AG04449 (cell line): ENCODE measurements at regions not wholly inside any gene's neighbourhood (a gene's known extent, or its start where the extent isn't known, plus 50 kb on each side); places are given as distances from the start of the nearest gene placed in this dataset.

Source experiments
- CTCF ChIA-PET: fragments of 350-600 bp; formaldehyde crosslinking; extraction: SDS; loops from one replicate; lab custom pipeline; 2021; ENCODE audit warnings: antibody characterized with exemption; lab: Yijun Ruan, JAX
- POLR2A ChIA-PET: fragments of 400-600, 350-600 bp; formaldehyde crosslinking; extraction: SDS; loops from one replicate; lab custom pipeline; 2020; ENCODE audit warnings: antibody characterized with exemption, inconsistent platforms; lab: Yijun Ruan, JAX
- DNase-seq: peaks from one replicate; pipeline ENCODE4 v3.0.0-alpha.2; 2010; ENCODE audit warnings: low read depth, low spot score
- H3K4me3 ChIP-seq: 2 replicates; pipeline ENCODE4 v1.5.1; 2011; ENCODE audit warnings: low read depth, mild to moderate bottlenecking, control low read depth, low read length
- CTCF ChIP-seq: IDR thresholded peaks from one replicate; pipeline ENCODE4 v1.5.1; 2011; ENCODE audit warnings: mild to moderate bottlenecking, moderate library complexity, low read length, control low read depth, inconsistent platforms; ENCODE audit not compliant: insufficient read depth; ENCODE audit errors: missing control alignments

- POLR2A ChIA-PET, result no interaction called here
- no peak for TF ChIP-seq CTCF
- no peak overlapping the region for H3K4me3 ChIP-seq
- DNase-seq, result no peak
- CTCF ChIA-PET, result interaction anchor here (1.1 kb wide), 1 partner anchor 15 kb away, joined by 3 read pairs; no protein-coding TSS in a partner anchor
Measured at GRCh38 chr9:78443946-78444345, 147.0 kb downstream of the PSAT1 start.

DNA sequence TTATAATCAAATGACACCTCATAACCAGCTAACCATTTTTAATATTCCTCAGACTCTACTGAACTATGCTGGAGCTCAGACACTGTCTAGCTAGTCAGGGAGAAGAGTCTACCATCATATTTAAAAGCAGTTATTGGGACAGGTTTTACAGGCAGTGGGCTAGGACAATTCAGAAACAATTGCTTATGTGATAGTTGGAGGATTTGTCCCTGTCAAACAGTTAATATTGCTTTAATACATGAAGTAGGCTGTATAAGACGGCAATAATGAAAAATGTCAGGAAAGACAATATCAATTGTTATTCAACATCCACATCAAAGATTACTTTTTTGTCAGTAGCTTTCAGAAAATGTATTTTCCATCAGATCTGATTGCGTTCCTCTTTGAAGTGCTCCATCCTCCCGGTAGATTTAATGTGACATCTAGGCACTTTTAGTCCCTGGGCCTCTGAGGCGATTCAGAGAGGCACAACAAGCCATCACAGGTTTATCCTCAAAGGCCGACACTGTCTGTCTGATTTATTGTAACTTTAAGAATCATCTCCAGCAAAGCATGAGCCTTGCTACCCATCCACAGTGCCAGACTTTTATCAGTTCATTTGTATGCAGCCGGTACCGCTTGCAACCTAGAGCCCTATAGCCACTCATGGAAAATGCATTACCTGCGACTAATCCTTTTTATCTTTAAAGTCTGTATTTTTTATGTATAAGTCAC, 152.2 kb downstream of the PSAT1 start:
- ChIA-PET POLR2A (no interaction called here), CTCF (interaction anchor here (1.9 to 2.0 kb wide), 2 partner anchors 10 kb away, joined by 6 to 14 read pairs; no protein-coding TSS in a partner anchor)
- no peak for TF ChIP-seq CTCF
- DNase-seq, result no peak
- no peak overlapping the region for H3K4me3 ChIP-seq

DNA sequence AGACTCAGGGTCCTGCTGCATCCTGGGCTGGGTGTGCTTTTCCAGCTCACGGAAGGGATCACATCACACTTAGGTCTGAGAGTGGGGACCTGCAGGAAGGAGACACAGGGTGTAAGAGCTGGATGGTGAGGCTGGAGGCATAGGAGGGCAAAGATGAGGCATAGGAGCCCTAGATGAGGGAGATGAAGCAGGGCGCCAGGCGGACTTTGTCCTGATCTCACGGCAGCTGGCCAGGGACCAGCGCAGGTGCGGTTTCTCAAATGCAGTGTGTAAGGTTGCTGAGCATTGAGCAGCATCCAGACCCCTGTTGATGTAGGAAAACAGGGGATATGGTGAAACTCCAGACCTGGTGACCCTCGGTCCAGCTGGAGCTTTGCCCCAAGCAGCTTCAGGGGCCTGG, 156.5 kb downstream of the PSAT1 start:
- TF ChIP-seq CTCF, result no peak
- ChIA-PET POLR2A (no interaction called here), CTCF (interaction anchor here (1.8 kb wide), 1 partner anchor 14 kb away, joined by 6 read pairs; no protein-coding TSS in a partner anchor)
- DNase-seq, result no peak
- no peak overlapping the region for H3K4me3 ChIP-seq

- ChIA-PET POLR2A (no interaction called here), CTCF (interaction anchor here (2.0 kb wide), 1 partner anchor 23 kb away, joined by 10 read pairs; no protein-coding TSS in a partner anchor)
- TF ChIP-seq CTCF, result no peak
- peak; percentile 23 for DNase-seq
- H3K4me3 ChIP-seq, result no peak overlapping the region
Measured at GRCh38 chr9:78462611-78463010, 165.7 kb downstream of the PSAT1 start.

DNA sequence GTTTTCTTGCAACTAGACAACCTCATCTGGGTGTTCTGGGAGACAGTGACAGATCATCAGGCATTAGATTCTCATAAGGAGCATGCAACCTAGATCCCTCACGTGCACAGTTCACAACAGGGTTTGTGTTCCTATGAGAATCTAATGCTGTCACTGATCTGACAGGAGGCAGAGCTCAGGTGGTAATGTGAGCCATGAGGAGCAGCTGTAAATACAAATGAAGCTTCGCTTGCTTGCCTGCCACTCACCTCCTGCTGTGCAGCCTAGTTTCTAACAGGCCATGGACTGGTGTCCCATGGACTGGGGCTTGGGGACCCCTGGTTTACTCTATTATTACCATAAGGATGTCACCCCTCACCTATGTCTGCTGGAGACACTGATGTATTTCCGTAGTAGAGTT, 166.8 kb downstream of the PSAT1 start:
- POLR2A ChIA-PET, result no interaction called here
- DNase-seq, result no peak
- H3K4me3 ChIP-seq, result no peak overlapping the region
- CTCF ChIA-PET, result interaction anchor here (2.0 kb wide), 1 partner anchor 24 kb away, joined by 10 read pairs; no protein-coding TSS in a partner anchor
- TF ChIP-seq CTCF, result no peak

GRCh38 chr9:78468231-78468630, 171.3 kb downstream of the PSAT1 start:
- ChIA-PET CTCF (interaction anchor here (1.3 kb wide), 1 partner anchor 29 kb away, joined by 4 read pairs; no protein-coding TSS in a partner anchor), POLR2A (no interaction called here)
- no peak for DNase-seq
- H3K4me3 ChIP-seq, result no peak overlapping the region
- no peak for TF ChIP-seq CTCF
